CD14-positive monocyte (primary cell): ENCODE measurements at regions not wholly inside any gene's neighbourhood (a gene's known extent, or its start where the extent isn't known, plus 50 kb on each side); places are given as distances from the start of the nearest gene placed in this dataset.

Experiments
- DNase-seq, 3 donors: peaks; one replicate each; pipeline ENCODE4 v3.0.0-alpha.2; 2011 to 2022
- H2AFZ ChIP-seq: 2 replicates; pipeline ENCODE4 v1.6.0; 2012; ENCODE audit warnings: mild to moderate bottlenecking, low read depth, low read length, inconsistent platforms; ENCODE audit not compliant: insufficient read depth, poor library complexity, severe bottlenecking
- H3K27ac ChIP-seq, 2 donors: 1 replicate in 1 of 2; 2 replicates in 1 of 2; pipeline ENCODE4 v1.5.1; 2012 to 2013; ENCODE audit warnings: low read length in 2 of 2, control low read depth in 1 of 2, inconsistent platforms in 1 of 2, low read depth in 1 of 2, mild to moderate bottlenecking in 1 of 2
- H3K27me3 ChIP-seq, 2 donors: one replicate each; pipeline versions ENCODE4 v1.6.0 to v1.6.1; 2011 to 2013; ENCODE audit warnings: low read length in 2 of 2; ENCODE audit not compliant: control insufficient read depth in 2 of 2, insufficient read depth in 2 of 2
- H3K36me3 ChIP-seq, 2 donors: replicated peaks in 1 of 2; 1 replicate in 1 of 2; 2 replicates in 1 of 2; pipeline versions ENCODE4 v1.5.1 to v1.6.1; 2012 to 2013; ENCODE audit warnings: low read length in 2 of 2, control low read depth in 1 of 2, inconsistent platforms in 1 of 2, mild to moderate bottlenecking in 1 of 2; ENCODE audit not compliant: insufficient read depth in 2 of 2, control insufficient read depth in 1 of 2
- H3K4me1 ChIP-seq, 2 donors: 1 replicate in 1 of 2; 2 replicates in 1 of 2; pipeline versions ENCODE4 v1.5.1 to v1.6.1; 2012 to 2013; ENCODE audit warnings: low read length in 2 of 2, control low read depth in 1 of 2, inconsistent platforms in 1 of 2, mild to moderate bottlenecking in 1 of 2, moderate library complexity in 1 of 2; ENCODE audit not compliant: insufficient read depth in 2 of 2, control insufficient read depth in 1 of 2
- H3K4me2 ChIP-seq: replicated peaks from 2 replicates; pipeline ENCODE3; 2012; ENCODE audit warnings: low read length, moderate library complexity, mild to moderate bottlenecking; ENCODE audit not compliant: poor library complexity, severe bottlenecking; ENCODE audit errors: extremely low read depth
- H3K4me3 ChIP-seq, 3 experiments: fragments of 200-600 bp in 1 of 3; sonication (generic) in 1 of 3; replicated peaks in 1 of 3; 1 replicate in 2 of 3; 2 replicates in 1 of 3; pipeline ENCODE4 v1.5.1; 2011 to 2013; ENCODE audit warnings: low read length in 3 of 3, mild to moderate bottlenecking in 3 of 3, control low read depth in 2 of 3, low read depth in 2 of 3, inconsistent platforms in 1 of 3, moderate library complexity in 1 of 3
- H3K79me2 ChIP-seq: 2 replicates; pipeline ENCODE4 v1.6.0; 2012; ENCODE audit warnings: mild to moderate bottlenecking, control low read depth, inconsistent platforms, low read length, moderate library complexity; ENCODE audit not compliant: insufficient read depth
- H3K9ac ChIP-seq: 2 replicates; pipeline ENCODE4 v1.6.0; 2017; ENCODE audit warnings: low read length, mild to moderate bottlenecking; ENCODE audit not compliant: insufficient read depth, poor library complexity, severe bottlenecking
- H3K9me3 ChIP-seq, 2 donors: replicated peaks in 1 of 2; 1 replicate in 1 of 2; 2 replicates in 1 of 2; pipeline versions ENCODE4 v1.5.1 to v1.6.1; 2012 to 2013; ENCODE audit warnings: low read length in 2 of 2, control low read depth in 1 of 2; ENCODE audit not compliant: control insufficient read depth in 1 of 2, insufficient read depth in 1 of 2
- H4K20me1 ChIP-seq: 2 replicates; pipeline ENCODE4 v1.6.0; 2012; ENCODE audit warnings: mild to moderate bottlenecking, low read length, control low read depth, moderate library complexity; ENCODE audit not compliant: insufficient read depth
- H3K27ac Mint-ChIP-seq, 7 donors: one replicate each; pipeline ENCODE4 v1.8.0; 2020; ENCODE audit warnings: mild to moderate bottlenecking in 7 of 7, mixed read lengths in 7 of 7, moderate library complexity in 6 of 7, inconsistent platforms in 2 of 7
- H3K27me3 Mint-ChIP-seq, 3 donors: one replicate each; pipeline ENCODE4 v1.8.0; 2021 to 2022; ENCODE audit warnings: low read depth in 3 of 3, mild to moderate bottlenecking in 3 of 3, mixed read lengths in 3 of 3, moderate library complexity in 3 of 3, inconsistent platforms in 1 of 3
- H3K36me3 Mint-ChIP-seq, 2 donors: one replicate each; pipeline ENCODE4 v1.8.0; 2020; ENCODE audit warnings: mixed read lengths in 2 of 2, inconsistent platforms in 1 of 2, mild to moderate bottlenecking in 1 of 2
- H3K4me1 Mint-ChIP-seq: one replicate; pipeline ENCODE4 v1.8.0; 2020; ENCODE audit warnings: mild to moderate bottlenecking, mixed read lengths
- H3K4me3 Mint-ChIP-seq, 2 donors: one replicate each; pipeline ENCODE4 v1.8.0; 2020; ENCODE audit warnings: mild to moderate bottlenecking in 2 of 2, mixed read lengths in 2 of 2, moderate library complexity in 1 of 2
- H3K9me3 Mint-ChIP-seq, 7 donors: one replicate each; pipeline ENCODE4 v1.8.0; 2020 to 2022; ENCODE audit warnings: mixed read lengths in 7 of 7, mild to moderate bottlenecking in 6 of 7, moderate library complexity in 6 of 7, inconsistent platforms in 2 of 7
- WGBS: methylation state at CpG from one replicate; pipeline ENCODE4 v1.1.5; 2013; ENCODE audit warnings: missing lambda C conversion rate; ENCODE audit not compliant: insufficient coverage; 5-methylcytosine and 5-hydroxymethylcytosine counted together
- intact Hi-C, 2 donors: fragments of 100-400 bp; cut with micrococcal nuclease; formaldehyde crosslinking; loops; one replicate each; pipeline versions ENCODE4 v1.15.0 to v1.15.1; 2023
- TF ChIP-seq, protein P1 (sequence below): fragments of 200-600 bp; IDR thresholded peaks from one replicate; pipeline ENCODE4 v1.8.0; 2022; ENCODE audit warnings: antibody characterized with exemption, mild to moderate bottlenecking

- H3K4me1 Mint-ChIP-seq = no peaks in the 10 kb centered on the region
Observed at GRCh38 chr10:15452545-15452944, 81.5 kb upstream of the FAM171A1 start.

DNA sequence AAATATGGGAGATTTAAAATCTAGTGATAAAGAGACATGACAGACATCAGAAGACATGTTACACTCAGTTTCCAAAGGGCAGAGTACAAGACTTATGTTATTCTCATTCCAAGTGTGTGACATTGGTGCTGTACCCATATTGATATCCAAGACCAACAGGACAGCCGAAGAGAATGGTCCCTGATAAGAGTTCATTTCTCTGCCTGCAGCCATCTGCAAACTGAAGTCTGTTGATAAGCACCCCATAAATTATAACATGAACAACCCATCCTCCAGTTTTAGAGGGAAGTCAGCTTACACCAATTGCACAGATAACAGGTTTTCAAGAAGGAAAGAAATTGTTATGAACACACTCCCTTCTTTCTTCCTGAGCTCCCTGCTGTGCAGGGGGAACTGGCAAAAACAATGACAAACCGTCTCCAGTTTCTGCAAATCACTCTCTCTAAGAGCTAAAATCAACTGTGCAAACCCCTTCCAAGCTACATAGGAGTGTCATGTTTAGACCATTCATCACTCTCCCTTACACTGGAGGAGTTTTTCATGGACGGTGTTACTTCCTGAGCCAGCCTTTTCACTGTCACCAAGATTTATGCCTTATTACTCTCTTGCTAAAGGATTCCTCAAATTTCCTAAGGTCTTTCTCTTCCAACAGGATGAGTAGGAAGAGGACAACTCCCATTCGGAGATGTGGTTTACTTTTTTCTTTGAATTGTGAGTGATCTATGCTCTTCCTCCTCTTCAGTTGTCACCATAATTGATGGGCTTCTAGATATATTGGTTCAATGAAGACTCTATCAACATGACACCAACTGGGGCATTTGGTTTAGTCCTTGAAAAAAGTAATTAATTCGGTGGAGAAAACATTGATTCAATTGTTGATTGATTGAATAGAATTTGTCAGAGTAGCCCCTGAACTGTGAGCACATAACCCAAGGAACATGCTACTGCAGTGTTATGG lies 80.3 kb upstream of the FAM171A1 start:
- no peak overlapping the region for H2AFZ ChIP-seq
- H3K4me3 ChIP-seq = no peak overlapping the region
- H3K27ac ChIP-seq = no peak overlapping the region
- H3K27me3 ChIP-seq = no peaks in the 10 kb centered on the region
- no peaks in the 10 kb centered on the region for H3K9me3 ChIP-seq
- H3K36me3 Mint-ChIP-seq = no peaks in the 10 kb centered on the region
- no peak overlapping the region for H3K27ac Mint-ChIP-seq
- H3K79me2 ChIP-seq = no peaks in the 10 kb centered on the region
- no peaks in the 10 kb centered on the region for H3K4me1 ChIP-seq
- H3K4me1 Mint-ChIP-seq = no peaks in the 10 kb centered on the region
- peaks cover 0 to 4% (median 0%) of the 10 kb centered on the region in 7 donors for H3K9me3 Mint-ChIP-seq
- H3K36me3 ChIP-seq = no peaks in the 10 kb centered on the region
- H3K27me3 Mint-ChIP-seq = peaks cover 0 to 8% (median 0%) of the 10 kb centered on the region in 3 donors
- WGBS = 0% methylated on average over 1 of the region's 5 CpGs
- H3K4me3 Mint-ChIP-seq = no peak overlapping the region
- no peak overlapping the region for H3K4me2 ChIP-seq
- no peak for DNase-seq
- no peak overlapping the region for H3K9ac ChIP-seq
- H4K20me1 ChIP-seq = no peaks in the 10 kb centered on the region
- intact Hi-C loops = no loop called here
- TF ChIP-seq, protein P1, sequence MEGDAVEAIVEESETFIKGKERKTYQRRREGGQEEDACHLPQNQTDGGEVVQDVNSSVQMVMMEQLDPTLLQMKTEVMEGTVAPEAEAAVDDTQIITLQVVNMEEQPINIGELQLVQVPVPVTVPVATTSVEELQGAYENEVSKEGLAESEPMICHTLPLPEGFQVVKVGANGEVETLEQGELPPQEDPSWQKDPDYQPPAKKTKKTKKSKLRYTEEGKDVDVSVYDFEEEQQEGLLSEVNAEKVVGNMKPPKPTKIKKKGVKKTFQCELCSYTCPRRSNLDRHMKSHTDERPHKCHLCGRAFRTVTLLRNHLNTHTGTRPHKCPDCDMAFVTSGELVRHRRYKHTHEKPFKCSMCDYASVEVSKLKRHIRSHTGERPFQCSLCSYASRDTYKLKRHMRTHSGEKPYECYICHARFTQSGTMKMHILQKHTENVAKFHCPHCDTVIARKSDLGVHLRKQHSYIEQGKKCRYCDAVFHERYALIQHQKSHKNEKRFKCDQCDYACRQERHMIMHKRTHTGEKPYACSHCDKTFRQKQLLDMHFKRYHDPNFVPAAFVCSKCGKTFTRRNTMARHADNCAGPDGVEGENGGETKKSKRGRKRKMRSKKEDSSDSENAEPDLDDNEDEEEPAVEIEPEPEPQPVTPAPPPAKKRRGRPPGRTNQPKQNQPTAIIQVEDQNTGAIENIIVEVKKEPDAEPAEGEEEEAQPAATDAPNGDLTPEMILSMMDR = no peak

More at GRCh38 chr10:15452545-15452944, 81.5 kb upstream of the FAM171A1 start:
- Histone ChIP-seq H2AFZ (no peak overlapping the region), H3K9me3 (no peaks in the 10 kb centered on the region), H3K4me3 (no peak overlapping the region), H3K27ac (no peak overlapping the region), H3K9ac (no peak overlapping the region), H3K27me3 (no peaks in the 10 kb centered on the region), H3K36me3 (no peaks in the 10 kb centered on the region), H3K4me2 (no peak overlapping the region), H3K4me1 (no peaks in the 10 kb centered on the region), H3K79me2 (no peaks in the 10 kb centered on the region), H4K20me1 (no peaks in the 10 kb centered on the region)
- no peak for DNase-seq
- WGBS = 85% methylated on average over 4 of the region's 5 CpGs
- TF ChIP-seq, protein P1 = no peak
- intact Hi-C loops = no loop called here
- H3K4me3 Mint-ChIP-seq = no peak overlapping the region
- H3K36me3 Mint-ChIP-seq = no peaks in the 10 kb centered on the region
- peaks cover 0 to 4% (median 2%) of the 10 kb centered on the region in 7 donors for H3K9me3 Mint-ChIP-seq
- peaks cover 0 to 8% (median 0%) of the 10 kb centered on the region in 3 donors for H3K27me3 Mint-ChIP-seq
- no peak overlapping the region for H3K27ac Mint-ChIP-seq
